ENCODE measurements at regions not wholly inside any gene's neighbourhood (a gene's known extent, or its start where the extent isn't known, plus 50 kb on each side); places are given as distances from the start of the nearest gene placed in this dataset.

- TF ChIP-seq, protein P1, sequence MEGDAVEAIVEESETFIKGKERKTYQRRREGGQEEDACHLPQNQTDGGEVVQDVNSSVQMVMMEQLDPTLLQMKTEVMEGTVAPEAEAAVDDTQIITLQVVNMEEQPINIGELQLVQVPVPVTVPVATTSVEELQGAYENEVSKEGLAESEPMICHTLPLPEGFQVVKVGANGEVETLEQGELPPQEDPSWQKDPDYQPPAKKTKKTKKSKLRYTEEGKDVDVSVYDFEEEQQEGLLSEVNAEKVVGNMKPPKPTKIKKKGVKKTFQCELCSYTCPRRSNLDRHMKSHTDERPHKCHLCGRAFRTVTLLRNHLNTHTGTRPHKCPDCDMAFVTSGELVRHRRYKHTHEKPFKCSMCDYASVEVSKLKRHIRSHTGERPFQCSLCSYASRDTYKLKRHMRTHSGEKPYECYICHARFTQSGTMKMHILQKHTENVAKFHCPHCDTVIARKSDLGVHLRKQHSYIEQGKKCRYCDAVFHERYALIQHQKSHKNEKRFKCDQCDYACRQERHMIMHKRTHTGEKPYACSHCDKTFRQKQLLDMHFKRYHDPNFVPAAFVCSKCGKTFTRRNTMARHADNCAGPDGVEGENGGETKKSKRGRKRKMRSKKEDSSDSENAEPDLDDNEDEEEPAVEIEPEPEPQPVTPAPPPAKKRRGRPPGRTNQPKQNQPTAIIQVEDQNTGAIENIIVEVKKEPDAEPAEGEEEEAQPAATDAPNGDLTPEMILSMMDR (IDR thresholded peaks at IDR 0.05): no peak
- no peak overlapping the region for H3K4me3 ChIP-seq
- ATAC-seq: no peak
- no peak overlapping the region for H3K27ac ChIP-seq
- DNase-seq: peak in 1 of 2 donors; percentile 12
- 88 to 90% (median 89%) methylated on average over 8 of the region's 8 CpGs for WGBS, 3 donors
- intact Hi-C loops (cut with DNase I): no loop called here
- H3K9me3 ChIP-seq: no peaks in the 10 kb centered on the region
- no peaks in the 10 kb centered on the region for H3K36me3 ChIP-seq (ENCODE audit: insufficient read depth in 1 of 2, low read depth in 1 of 2)
- H3K4me1 ChIP-seq: no peaks in the 10 kb centered on the region
- no peaks in the 10 kb centered on the region for H3K27me3 ChIP-seq (ENCODE audit: insufficient read depth in 3 of 3, low read length in 2 of 3)
These were observed 250.4 kb upstream of the IRX1 start for GRCh38 chr5:3345195-3345594.

- 77 to 85% (median 83%) methylated on average over 11 of the region's 11 CpGs for WGBS, 3 donors
- DNase-seq (peak in 1 of 2 donors; percentile 15), ATAC-seq (no peak)
- TF ChIP-seq, protein P1 (IDR thresholded peaks at IDR 0.05): no peak
- no peaks in the 10 kb centered on the region for H3K27me3 ChIP-seq (ENCODE audit: insufficient read depth in 3 of 3, low read length in 2 of 3)
- H3K9me3 ChIP-seq: no peaks in the 10 kb centered on the region
- no peak overlapping the region for H3K4me3 ChIP-seq
- H3K4me1 ChIP-seq: no peaks in the 10 kb centered on the region
- no peaks in the 10 kb centered on the region for H3K36me3 ChIP-seq (ENCODE audit: insufficient read depth in 1 of 2, low read depth in 1 of 2)
- intact Hi-C loops (cut with DNase I): no loop called here
- H3K27ac ChIP-seq: no peak overlapping the region
These were observed 251.0 kb upstream of the IRX1 start for GRCh38 chr5:3344671-3345070.

DNA sequence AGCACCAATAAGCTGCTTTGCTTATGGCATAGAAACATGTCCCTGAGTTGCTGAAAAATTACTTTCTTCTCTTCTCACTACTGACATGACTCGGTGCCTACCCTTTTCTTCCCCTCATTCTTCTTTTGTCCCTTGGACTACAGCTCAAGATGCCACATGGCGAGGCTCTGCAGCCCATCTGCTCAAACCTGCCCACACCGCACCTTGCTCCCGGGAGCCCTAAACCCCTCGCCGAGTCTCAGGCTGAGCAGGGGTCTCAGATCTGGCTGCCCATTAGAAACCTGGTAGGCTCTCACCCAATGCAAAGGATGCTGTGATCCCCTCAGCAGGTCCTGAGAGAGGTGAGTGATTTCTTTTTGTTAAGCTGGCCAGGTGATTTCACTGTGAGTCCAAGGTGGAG is 251.7 kb upstream of the IRX1 start:
- TF ChIP-seq, protein P1 (IDR thresholded peaks at IDR 0.05): no peak
- intact Hi-C loops (cut with DNase I): no loop called here
- Histone ChIP-seq H3K27me3 (ENCODE audit: insufficient read depth in 3 of 3, low read length in 2 of 3) (no peaks in the 10 kb centered on the region), H3K27ac (no peak overlapping the region), H3K4me3 (no peak overlapping the region), H3K36me3 (ENCODE audit: insufficient read depth in 1 of 2, low read depth in 1 of 2) (no peaks in the 10 kb centered on the region), H3K9me3 (no peaks in the 10 kb centered on the region), H3K4me1 (no peaks in the 10 kb centered on the region)
- ATAC-seq (no peak), DNase-seq (peak in 1 of 2 donors; percentile 3)
- WGBS, 3 donors: 79 to 89% (median 85%) methylated on average over 6 of the region's 6 CpGs

DNA sequence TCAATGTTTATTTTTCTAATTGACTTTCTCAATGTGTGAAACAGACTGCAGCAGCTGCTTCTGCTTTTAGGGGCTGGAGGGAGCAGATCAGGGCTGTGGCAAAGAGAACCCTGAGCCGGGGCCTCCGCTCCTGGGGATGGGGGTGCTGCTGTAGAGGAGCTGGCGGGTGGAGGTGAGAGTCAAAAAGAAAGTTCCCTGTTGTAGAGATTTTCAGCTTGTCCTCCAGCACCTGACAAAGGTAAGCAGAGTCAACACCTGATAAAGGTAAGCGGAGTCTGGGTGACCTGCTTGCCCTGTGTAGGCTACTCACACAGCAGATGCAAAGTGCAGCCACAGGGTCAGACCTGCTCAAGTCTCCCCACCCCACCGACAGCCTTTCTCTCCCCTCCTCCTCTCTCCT is 252.4 kb upstream of the IRX1 start:
- TF ChIP-seq, protein P1 (IDR thresholded peaks at IDR 0.05): no peak
- ATAC-seq (no peak), DNase-seq (peak in 1 of 2 donors; percentile 26)
- no peaks in the 10 kb centered on the region for H3K4me1 ChIP-seq
- H3K4me3 ChIP-seq: no peak overlapping the region
- 82 to 85% (median 82%) methylated on average over 5 of the region's 5 CpGs for WGBS, 3 donors
- H3K27ac ChIP-seq: no peak overlapping the region
- no peaks in the 10 kb centered on the region for H3K9me3 ChIP-seq
- H3K27me3 ChIP-seq (ENCODE audit: insufficient read depth in 3 of 3, low read length in 2 of 3): no peaks in the 10 kb centered on the region
- intact Hi-C loops (cut with DNase I): no loop called here
- no peaks in the 10 kb centered on the region for H3K36me3 ChIP-seq (ENCODE audit: insufficient read depth in 1 of 2, low read depth in 1 of 2)

Measured in psoas muscle (tissue), 7 donors.